RCC 7860 (cell line): ENCODE measurements at regions not wholly inside any gene's neighbourhood (a gene's known extent, or its start where the extent isn't known, plus 50 kb on each side); places are given as distances from the start of the nearest gene placed in this dataset.
A peak's percentile ranks its signal among the peaks of the same experiment; 100 is the strongest.

ENCODE experiments used
- DNase-seq: peaks from one replicate; pipeline ENCODE4 v3.0.0-alpha.2; 2015; ENCODE audit warnings: low spot score
- FAIRE-seq: peaks from 2 replicates; lab custom pipeline; 2012; peaks lifted over from hg19 to GRCh38; lab: Jason Lieb, UNC

- FAIRE-seq = no peak
Measured at GRCh38 chr3:132232231-132232792, 84.9 kb upstream of the ACP3 start.

GRCh38 chr3:132236701-132237651 lies 80.2 kb upstream of the ACP3 start:
- DNase-seq (no peak), FAIRE-seq (no peak)

More at GRCh38 chr3:132232231-132232792, 84.9 kb upstream of the ACP3 start:
- no peak for DNase-seq

GRCh38 chr3:132237652-132238032 lies 79.6 kb upstream of the ACP3 start:
- no peak for DNase-seq

GRCh38 chr3:132239587-132239986 lies 77.6 kb upstream of the ACP3 start:
- FAIRE-seq = no peak

More at GRCh38 chr3:132237652-132238032, 79.6 kb upstream of the ACP3 start:
- FAIRE-seq = no peak

GRCh38 chr3:132241776-132242514 lies 75.3 kb upstream of the ACP3 start:
- FAIRE-seq (no peak), DNase-seq (no peak)

More at GRCh38 chr3:132239587-132239986, 77.6 kb upstream of the ACP3 start:
- DNase-seq = no peak

- no peak for FAIRE-seq
- no peak for DNase-seq
Measured at GRCh38 chr3:132242790-132243189, 74.4 kb upstream of the ACP3 start.

- FAIRE-seq = no peak
Measured at GRCh38 chr3:132245552-132246142, 71.6 kb upstream of the ACP3 start.

GRCh38 chr3:132246212-132246611 lies 71.0 kb upstream of the ACP3 start:
- no peak for FAIRE-seq
- DNase-seq = no peak

More at GRCh38 chr3:132245552-132246142, 71.6 kb upstream of the ACP3 start:
- no peak for DNase-seq

- no peak for FAIRE-seq
Measured at GRCh38 chr3:132247211-132247610, 70.0 kb upstream of the ACP3 start.

GRCh38 chr3:132248490-132248889 lies 68.7 kb upstream of the ACP3 start:
- no peak for DNase-seq
- FAIRE-seq = no peak

More at GRCh38 chr3:132247211-132247610, 70.0 kb upstream of the ACP3 start:
- no peak for DNase-seq

GRCh38 chr3:132253262-132253878 lies 63.8 kb upstream of the ACP3 start:
- DNase-seq (peak; percentile 28), FAIRE-seq (peak; percentile 71)

GRCh38 chr3:132254076-132254755 lies 63.0 kb upstream of the ACP3 start:
- no peak for FAIRE-seq

GRCh38 chr3:132255041-132255745 lies 62.0 kb upstream of the ACP3 start:
- no peak for FAIRE-seq
- no peak for DNase-seq

More at GRCh38 chr3:132254076-132254755, 63.0 kb upstream of the ACP3 start:
- DNase-seq = no peak

GRCh38 chr3:132256989-132257388 lies 60.2 kb upstream of the ACP3 start:
- DNase-seq (no peak), FAIRE-seq (no peak)

- FAIRE-seq (no peak), DNase-seq (no peak)
Measured at GRCh38 chr3:132261506-132261905, 55.7 kb upstream of the ACP3 start.

- DNase-seq (no peak), FAIRE-seq (no peak)
Measured at GRCh38 chr3:132262305-132262704, 54.9 kb upstream of the ACP3 start.

- FAIRE-seq (no peak), DNase-seq (no peak)
Measured at GRCh38 chr3:132262956-132263355, 54.3 kb upstream of the ACP3 start.

- DNase-seq (no peak), FAIRE-seq (no peak)
Measured at GRCh38 chr3:132265028-132265427, 52.2 kb upstream of the ACP3 start.

GRCh38 chr3:132265488-132265887 lies 51.7 kb upstream of the ACP3 start:
- FAIRE-seq = no peak

More at GRCh38 chr3:132265488-132265887, 51.7 kb upstream of the ACP3 start:
- DNase-seq = no peak
